ENCODE measurements at regions not wholly inside any gene's neighbourhood (a gene's known extent, or its start where the extent isn't known, plus 50 kb on each side); places are given as distances from the start of the nearest gene placed in this dataset.
"Not testable (repeated sequence)": the region's sequence is repeated elsewhere in the genome, so short reads cannot be mapped to it uniquely, and the experiment has no call there.

- not testable (repeated sequence) for H3K9me3 Mint-ChIP-seq; H3K36me3 Mint-ChIP-seq (ENCODE audit: low read depth); H3K27me3 Mint-ChIP-seq; H3K4me3 Mint-ChIP-seq; H3K27ac Mint-ChIP-seq; H3K4me1 Mint-ChIP-seq (ENCODE audit: low read depth)
These were observed 217.3 kb upstream of the PLPP4 start for GRCh38 chr10:120239695-120240094.

- Mint-ChIP-seq H3K27me3 (peaks cover 12% of the 10 kb centered on the region), H3K4me3 (no peak overlapping the region), H3K4me1 (ENCODE audit: low read depth) (no peaks in the 10 kb centered on the region), H3K9me3 (peaks cover 9% of the 10 kb centered on the region), H3K27ac (no peak overlapping the region), H3K36me3 (ENCODE audit: low read depth) (no peaks in the 10 kb centered on the region)
These were observed 205.1 kb upstream of the PLPP4 start for GRCh38 chr10:120251821-120252442.

- peaks cover 12% of the 10 kb centered on the region for H3K27me3 Mint-ChIP-seq
These were observed 203.9 kb upstream of the PLPP4 start for GRCh38 chr10:120253131-120253530.

GRCh38 chr10:120260456-120260855, 196.6 kb upstream of the PLPP4 start:
- H3K4me1 Mint-ChIP-seq (ENCODE audit: low read depth), result no peaks in the 10 kb centered on the region
- peaks cover 28% of the 10 kb centered on the region for H3K27me3 Mint-ChIP-seq
- H3K36me3 Mint-ChIP-seq (ENCODE audit: low read depth), result no peaks in the 10 kb centered on the region
- H3K4me3 Mint-ChIP-seq, result no peak overlapping the region
- H3K9me3 Mint-ChIP-seq, result peaks cover 5% of the 10 kb centered on the region
- H3K27ac Mint-ChIP-seq, result no peak overlapping the region

More at GRCh38 chr10:120253131-120253530, 203.9 kb upstream of the PLPP4 start:
- Mint-ChIP-seq H3K4me3 (no peak overlapping the region), H3K4me1 (ENCODE audit: low read depth) (no peaks in the 10 kb centered on the region), H3K36me3 (ENCODE audit: low read depth) (no peaks in the 10 kb centered on the region), H3K27ac (no peak overlapping the region), H3K9me3 (peaks cover 9% of the 10 kb centered on the region)

- no peaks in the 10 kb centered on the region for H3K9me3 Mint-ChIP-seq
- no peak overlapping the region for H3K27ac Mint-ChIP-seq
- H3K4me1 Mint-ChIP-seq (ENCODE audit: low read depth), result no peaks in the 10 kb centered on the region
- no peaks in the 10 kb centered on the region for H3K36me3 Mint-ChIP-seq (ENCODE audit: low read depth)
- peaks cover 25% of the 10 kb centered on the region for H3K27me3 Mint-ChIP-seq
- no peak overlapping the region for H3K4me3 Mint-ChIP-seq
These were observed 194.0 kb upstream of the PLPP4 start for GRCh38 chr10:120262857-120263547.

- peaks cover 17% of the 10 kb centered on the region for H3K27me3 Mint-ChIP-seq
- no peak overlapping the region for H3K27ac Mint-ChIP-seq
- H3K4me1 Mint-ChIP-seq (ENCODE audit: low read depth), result no peaks in the 10 kb centered on the region
- H3K4me3 Mint-ChIP-seq, result no peak overlapping the region
- no peaks in the 10 kb centered on the region for H3K9me3 Mint-ChIP-seq
- no peaks in the 10 kb centered on the region for H3K36me3 Mint-ChIP-seq (ENCODE audit: low read depth)
These were observed 191.0 kb upstream of the PLPP4 start for GRCh38 chr10:120266022-120266421.

GRCh38 chr10:120270906-120271305, 186.1 kb upstream of the PLPP4 start:
- Mint-ChIP-seq H3K27me3 (peaks cover 3% of the 10 kb centered on the region), H3K4me1 (ENCODE audit: low read depth) (no peaks in the 10 kb centered on the region), H3K9me3 (no peaks in the 10 kb centered on the region)

GRCh38 chr10:120271696-120272095, 185.3 kb upstream of the PLPP4 start:
- peaks cover under 1% of the 10 kb centered on the region for H3K27me3 Mint-ChIP-seq
- H3K9me3 Mint-ChIP-seq, result no peaks in the 10 kb centered on the region
- no peak overlapping the region for H3K4me3 Mint-ChIP-seq
- H3K36me3 Mint-ChIP-seq (ENCODE audit: low read depth), result no peaks in the 10 kb centered on the region
- H3K27ac Mint-ChIP-seq, result no peak overlapping the region
- H3K4me1 Mint-ChIP-seq (ENCODE audit: low read depth), result no peaks in the 10 kb centered on the region

More at GRCh38 chr10:120270906-120271305, 186.1 kb upstream of the PLPP4 start:
- Mint-ChIP-seq H3K4me3 (no peak overlapping the region), H3K27ac (no peak overlapping the region), H3K36me3 (ENCODE audit: low read depth) (no peaks in the 10 kb centered on the region)

- Mint-ChIP-seq H3K27ac (no peak overlapping the region), H3K27me3 (no peaks in the 10 kb centered on the region), H3K9me3 (no peaks in the 10 kb centered on the region), H3K4me1 (ENCODE audit: low read depth) (no peaks in the 10 kb centered on the region), H3K4me3 (no peak overlapping the region), H3K36me3 (ENCODE audit: low read depth) (no peaks in the 10 kb centered on the region)
These were observed 184.7 kb upstream of the PLPP4 start for GRCh38 chr10:120272350-120272749.

- Mint-ChIP-seq H3K27me3 (peaks cover 3% of the 10 kb centered on the region), H3K27ac (no peak overlapping the region), H3K4me1 (ENCODE audit: low read depth) (no peaks in the 10 kb centered on the region), H3K36me3 (ENCODE audit: low read depth) (no peaks in the 10 kb centered on the region), H3K4me3 (no peak overlapping the region), H3K9me3 (no peaks in the 10 kb centered on the region)
These were observed 179.0 kb upstream of the PLPP4 start for GRCh38 chr10:120278069-120278468.

GRCh38 chr10:120279196-120279595, 177.8 kb upstream of the PLPP4 start:
- Mint-ChIP-seq H3K4me1 (ENCODE audit: low read depth) (no peaks in the 10 kb centered on the region), H3K27me3 (peaks cover 3% of the 10 kb centered on the region), H3K9me3 (no peaks in the 10 kb centered on the region), H3K4me3 (no peak overlapping the region), H3K27ac (no peak overlapping the region), H3K36me3 (ENCODE audit: low read depth) (no peaks in the 10 kb centered on the region)

- H3K9me3 Mint-ChIP-seq, result no peaks in the 10 kb centered on the region
- no peaks in the 10 kb centered on the region for H3K4me1 Mint-ChIP-seq (ENCODE audit: low read depth)
- H3K36me3 Mint-ChIP-seq (ENCODE audit: low read depth), result no peaks in the 10 kb centered on the region
- no peak overlapping the region for H3K27ac Mint-ChIP-seq
- no peak overlapping the region for H3K4me3 Mint-ChIP-seq
- H3K27me3 Mint-ChIP-seq, result peaks cover 3% of the 10 kb centered on the region
These were observed 174.6 kb upstream of the PLPP4 start for GRCh38 chr10:120282421-120282820.

GRCh38 chr10:120282846-120283492, 174.1 kb upstream of the PLPP4 start:
- no peak overlapping the region for H3K4me3 Mint-ChIP-seq
- H3K27me3 Mint-ChIP-seq, result peaks cover 3% of the 10 kb centered on the region
- no peaks in the 10 kb centered on the region for H3K36me3 Mint-ChIP-seq (ENCODE audit: low read depth)
- H3K27ac Mint-ChIP-seq, result no peak overlapping the region
- H3K4me1 Mint-ChIP-seq (ENCODE audit: low read depth), result no peaks in the 10 kb centered on the region
- no peaks in the 10 kb centered on the region for H3K9me3 Mint-ChIP-seq

- no peaks in the 10 kb centered on the region for H3K4me1 Mint-ChIP-seq (ENCODE audit: low read depth)
- no peak overlapping the region for H3K27ac Mint-ChIP-seq
- no peaks in the 10 kb centered on the region for H3K36me3 Mint-ChIP-seq (ENCODE audit: low read depth)
- no peaks in the 10 kb centered on the region for H3K9me3 Mint-ChIP-seq
- H3K27me3 Mint-ChIP-seq, result no peaks in the 10 kb centered on the region
- no peak overlapping the region for H3K4me3 Mint-ChIP-seq
These were observed 171.6 kb upstream of the PLPP4 start for GRCh38 chr10:120285408-120285807.

- Mint-ChIP-seq H3K4me1 (ENCODE audit: low read depth) (no peaks in the 10 kb centered on the region), H3K27me3 (no peaks in the 10 kb centered on the region), H3K4me3 (no peak overlapping the region), H3K9me3 (no peaks in the 10 kb centered on the region), H3K36me3 (ENCODE audit: low read depth) (no peaks in the 10 kb centered on the region), H3K27ac (no peak overlapping the region)
These were observed 170.7 kb upstream of the PLPP4 start for GRCh38 chr10:120286280-120286679.
